K562 (cell line): ENCODE measurements at regions not wholly inside any gene's neighbourhood (a gene's known extent, or its start where the extent isn't known, plus 50 kb on each side); places are given as distances from the start of the nearest gene placed in this dataset.
"Not testable (repeated sequence)": the region's sequence is repeated elsewhere in the genome, so short reads cannot be mapped to it uniquely, and the experiment has no call there.

Experiments
- ATAC-seq: fragments of 200-7000 bp; cut with Tn5 transposase; 3 replicates; pipeline ENCODE4 v1.9.1; 2020; ENCODE audit warnings: moderate library complexity
- BruUV-seq: library from RNA; stranded (reverse); fragments of 400-500 nt; replicated peaks from 2 replicates; lab custom pipeline; 2021; lab: Mats Ljungman, UMichigan
- CTCF ChIA-PET: fragments of 300-600 bp; formaldehyde crosslinking; extraction: SDS; loops from one replicate; lab custom pipeline; 2021; ENCODE audit warnings: low intra/inter-chr PET ratio; lab: Yijun Ruan, JAX
- POLR2A ChIA-PET: fragments of 300-600, 350-650 bp; sonication (Branson Sonifier 250); formaldehyde crosslinking; extraction: SDS; loops from one replicate; lab custom pipeline; 2021; ENCODE audit warnings: antibody characterized with exemption, inconsistent platforms; lab: Yijun Ruan, JAX
- DNase-seq, 4 experiments: peaks; one replicate each; pipeline versions ENCODE4 v3.0.0 to v3.0.0-alpha.2; 2011 to 2018; ENCODE audit warnings: low spot score in 3 of 4, mixed read lengths in 3 of 4; ENCODE audit errors: extremely low read depth in 1 of 4
- FAIRE-seq: peaks from 2 replicates; lab custom pipeline; 2011; peaks lifted over from hg19 to GRCh38; lab: Jason Lieb, UNC
- H2AFZ ChIP-seq: 2 replicates; pipeline ENCODE4 v1.6.0; 2011; ENCODE audit warnings: low read depth, low read length, control low read depth, inconsistent platforms
- H3K27ac ChIP-seq: fragments of 200-600 bp; 3 replicates; pipeline ENCODE4 v1.8.0; 2011; ENCODE audit warnings: low read depth, mild to moderate bottlenecking, control low read depth, inconsistent platforms, low read length, moderate library complexity, mixed read lengths; ENCODE audit errors: extremely low read depth
- H3K27me3 ChIP-seq, 2 experiments: fragments of 300-600 bp in 1 of 2; 2 replicates in 1 of 2; 3 replicates in 1 of 2; pipeline versions ENCODE4 v1.6.0 to v1.8.0; 2011; ENCODE audit warnings: inconsistent platforms in 2 of 2, low read length in 2 of 2, mild to moderate bottlenecking in 1 of 2, mixed read lengths in 1 of 2, moderate library complexity in 1 of 2; ENCODE audit not compliant: control insufficient read depth in 2 of 2, insufficient read depth in 2 of 2
- H3K36me3 ChIP-seq: fragments of 300-600 bp; 3 replicates; pipeline ENCODE4 v1.8.0; 2011; ENCODE audit warnings: mild to moderate bottlenecking, low read length, inconsistent platforms; ENCODE audit not compliant: control insufficient read depth, insufficient read depth
- H3K4me1 ChIP-seq, 2 experiments: fragments of 200-600 bp in 1 of 2; replicated peaks in 1 of 2; 2 replicates in 1 of 2; 3 replicates in 1 of 2; pipeline versions ENCODE4 v1.5.1 to v1.8.0; 2011; ENCODE audit warnings: inconsistent platforms in 2 of 2, low read length in 2 of 2, mild to moderate bottlenecking in 1 of 2, mixed read lengths in 1 of 2, moderate library complexity in 1 of 2; ENCODE audit not compliant: control insufficient read depth in 2 of 2, insufficient read depth in 2 of 2
- H3K4me2 ChIP-seq: 2 replicates; pipeline ENCODE4 v1.6.1; 2011; ENCODE audit warnings: low read length, control low read depth, inconsistent platforms, mixed read lengths; ENCODE audit not compliant: insufficient read depth
- H3K4me3 ChIP-seq: fragments of 200-600 bp; sonication (generic), shearing (Covaris generic); 2 replicates; pipeline ENCODE4 v1.5.1; 2016; ENCODE audit warnings: control low read depth, inconsistent platforms
- H3K79me2 ChIP-seq: fragments of 200-600 bp; 3 replicates; pipeline ENCODE4 v1.8.0; 2011; ENCODE audit warnings: low read length, inconsistent platforms; ENCODE audit not compliant: control insufficient read depth, insufficient read depth
- H3K9ac ChIP-seq, 2 experiments: 2 replicates each; pipeline versions ENCODE4 v1.6.0 to v1.6.1; 2011; ENCODE audit warnings: low read depth in 2 of 2, low read length in 2 of 2, control low read depth in 1 of 2, inconsistent platforms in 1 of 2, mild to moderate bottlenecking in 1 of 2, mixed read lengths in 1 of 2; ENCODE audit not compliant: insufficient read depth in 1 of 2
- H3K9me1 ChIP-seq: one replicate; pipeline ENCODE4 v1.6.0; 2011; ENCODE audit warnings: inconsistent platforms, mild to moderate bottlenecking, low read length, moderate library complexity; ENCODE audit not compliant: control insufficient read depth, insufficient read depth
- H3K9me3 ChIP-seq: replicated peaks from 2 replicates; pipeline ENCODE4 v1.5.1; 2011; ENCODE audit warnings: low read depth, low read length, inconsistent platforms; ENCODE audit not compliant: control insufficient read depth, insufficient read depth
- H4K20me1 ChIP-seq: replicated peaks from 2 replicates; pipeline ENCODE4 v1.6.1; 2011; ENCODE audit warnings: low read length, inconsistent platforms, mixed read lengths; ENCODE audit not compliant: control insufficient read depth, insufficient read depth
- WGBS: fragments of 100-300 bp; shearing (Covaris generic); methylation state at CpG from one replicate; pipeline ENCODE4 v1.1.6; 2016; ENCODE audit warnings: low coverage, mixed read lengths; ENCODE audit not compliant: insufficient coverage; ENCODE audit errors: missing lambda C conversion rate; 5-methylcytosine and 5-hydroxymethylcytosine counted together
- in situ Hi-C: fragments of 300-500 bp; cut with MboI; formaldehyde crosslinking; loops from 4 replicates; pipeline ENCODE4 v1.15.0; 2018; ENCODE audit warnings: inconsistent platforms, mixed read lengths
- intact Hi-C: fragments of 100-400 bp; cut with micrococcal nuclease; formaldehyde crosslinking; loops from 2 replicates; pipeline ENCODE4 v1.14.2; 2022

- ATAC-seq, BruUV-seq, intact Hi-C loops: not testable (repeated sequence)
Observed at GRCh38 chr2:110016381-110017092, 99.1 kb downstream of the MALL start.

GRCh38 chr2:110020269-110020668 lies 95.4 kb downstream of the MALL start:
- H4K20me1 ChIP-seq, H3K4me2 ChIP-seq, H3K27ac ChIP-seq, ATAC-seq, intact Hi-C loops, H3K9me3 ChIP-seq, H2AFZ ChIP-seq, POLR2A ChIA-PET, H3K27me3 ChIP-seq, H3K79me2 ChIP-seq, CTCF ChIA-PET, H3K4me1 ChIP-seq, H3K36me3 ChIP-seq, DNase-seq, H3K9me1 ChIP-seq, H3K4me3 ChIP-seq, BruUV-seq, H3K9ac ChIP-seq, in situ Hi-C loops: not testable (repeated sequence)
- peak; percentile 67 for FAIRE-seq

More at GRCh38 chr2:110016381-110017092, 99.1 kb downstream of the MALL start:
- H3K27ac ChIP-seq, FAIRE-seq, DNase-seq, POLR2A ChIA-PET, H3K9ac ChIP-seq, CTCF ChIA-PET, H3K4me3 ChIP-seq, H3K27me3 ChIP-seq, H2AFZ ChIP-seq, H3K36me3 ChIP-seq, H3K4me2 ChIP-seq, in situ Hi-C loops, H3K9me1 ChIP-seq, H3K4me1 ChIP-seq, H3K9me3 ChIP-seq, H4K20me1 ChIP-seq, H3K79me2 ChIP-seq: not testable (repeated sequence)
- WGBS, result no CpG with 5 or more reads among the region's 5 CpGs

- H3K9ac ChIP-seq, H3K4me2 ChIP-seq, ATAC-seq, BruUV-seq, H2AFZ ChIP-seq, H3K36me3 ChIP-seq, H3K27ac ChIP-seq, H3K9me3 ChIP-seq, intact Hi-C loops, H4K20me1 ChIP-seq, in situ Hi-C loops, POLR2A ChIA-PET, H3K79me2 ChIP-seq, DNase-seq, CTCF ChIA-PET, H3K4me1 ChIP-seq, H3K4me3 ChIP-seq, H3K27me3 ChIP-seq, H3K9me1 ChIP-seq, FAIRE-seq: not testable (repeated sequence)
- WGBS, result 4% methylated on average over 4 of the region's 9 CpGs
Observed at GRCh38 chr2:110022278-110022677, 93.3 kb downstream of the MALL start.

- CTCF ChIA-PET, BruUV-seq, H3K9me3 ChIP-seq, intact Hi-C loops, H3K9ac ChIP-seq, H2AFZ ChIP-seq, POLR2A ChIA-PET, H3K79me2 ChIP-seq, DNase-seq, H3K36me3 ChIP-seq, H3K4me2 ChIP-seq, in situ Hi-C loops, H3K9me1 ChIP-seq, H4K20me1 ChIP-seq, H3K27me3 ChIP-seq, H3K4me3 ChIP-seq, H3K27ac ChIP-seq, H3K4me1 ChIP-seq: not testable (repeated sequence)
- FAIRE-seq (peak; percentile 6), ATAC-seq (peak; percentile 28)
- 0% methylated on average over 2 of the region's 8 CpGs for WGBS
Observed at GRCh38 chr2:110026126-110026785, 89.4 kb downstream of the MALL start.
